ENCODE measurements at regions not wholly inside any gene's neighbourhood (a gene's known extent, or its start where the extent isn't known, plus 50 kb on each side); places are given as distances from the start of the nearest gene placed in this dataset.

- no peak for TF ChIP-seq TAF1 (IDR thresholded peaks at IDR 0.05; ENCODE audit: low read depth, low read length)
- no peak for TF ChIP-seq POLR2A (IDR thresholded peaks at IDR 0.05; ENCODE audit: low read depth, low read length)
- no peak for TF ChIP-seq POLR2AphosphoS5 (IDR thresholded peaks at IDR 0.05; ENCODE audit: low read depth, low read length)
- TF ChIP-seq SPI1 (IDR thresholded peaks at IDR 0.05; ENCODE audit: low read depth, low read length) = no peak
Observed at GRCh38 chr16:10239640-10240039, 57.4 kb upstream of the GRIN2A start.

Data from GM12891 (cell line).